ENCODE measurements at regions not wholly inside any gene's neighbourhood (a gene's known extent, or its start where the extent isn't known, plus 50 kb on each side); places are given as distances from the start of the nearest gene placed in this dataset.

- TF ChIP-seq POLR2A (IDR thresholded peaks at IDR 0.05) (no peak), EP300 (IDR thresholded peaks at IDR 0.05) (no peak)
- TF ChIP-seq, protein P1, sequence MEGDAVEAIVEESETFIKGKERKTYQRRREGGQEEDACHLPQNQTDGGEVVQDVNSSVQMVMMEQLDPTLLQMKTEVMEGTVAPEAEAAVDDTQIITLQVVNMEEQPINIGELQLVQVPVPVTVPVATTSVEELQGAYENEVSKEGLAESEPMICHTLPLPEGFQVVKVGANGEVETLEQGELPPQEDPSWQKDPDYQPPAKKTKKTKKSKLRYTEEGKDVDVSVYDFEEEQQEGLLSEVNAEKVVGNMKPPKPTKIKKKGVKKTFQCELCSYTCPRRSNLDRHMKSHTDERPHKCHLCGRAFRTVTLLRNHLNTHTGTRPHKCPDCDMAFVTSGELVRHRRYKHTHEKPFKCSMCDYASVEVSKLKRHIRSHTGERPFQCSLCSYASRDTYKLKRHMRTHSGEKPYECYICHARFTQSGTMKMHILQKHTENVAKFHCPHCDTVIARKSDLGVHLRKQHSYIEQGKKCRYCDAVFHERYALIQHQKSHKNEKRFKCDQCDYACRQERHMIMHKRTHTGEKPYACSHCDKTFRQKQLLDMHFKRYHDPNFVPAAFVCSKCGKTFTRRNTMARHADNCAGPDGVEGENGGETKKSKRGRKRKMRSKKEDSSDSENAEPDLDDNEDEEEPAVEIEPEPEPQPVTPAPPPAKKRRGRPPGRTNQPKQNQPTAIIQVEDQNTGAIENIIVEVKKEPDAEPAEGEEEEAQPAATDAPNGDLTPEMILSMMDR (IDR thresholded peaks at IDR 0.05), result no peak
Observed at GRCh38 chr9:27945386-27945785, 372.1 kb upstream of the C9orf72 start.

Data from sigmoid colon (tissue), 4 donors.